ENCODE measurements at regions not wholly inside any gene's neighbourhood (a gene's known extent, or its start where the extent isn't known, plus 50 kb on each side); places are given as distances from the start of the nearest gene placed in this dataset.
"Not testable (repeated sequence)": the region's sequence is repeated elsewhere in the genome, so short reads cannot be mapped to it uniquely, and the experiment has no call there.

DNA sequence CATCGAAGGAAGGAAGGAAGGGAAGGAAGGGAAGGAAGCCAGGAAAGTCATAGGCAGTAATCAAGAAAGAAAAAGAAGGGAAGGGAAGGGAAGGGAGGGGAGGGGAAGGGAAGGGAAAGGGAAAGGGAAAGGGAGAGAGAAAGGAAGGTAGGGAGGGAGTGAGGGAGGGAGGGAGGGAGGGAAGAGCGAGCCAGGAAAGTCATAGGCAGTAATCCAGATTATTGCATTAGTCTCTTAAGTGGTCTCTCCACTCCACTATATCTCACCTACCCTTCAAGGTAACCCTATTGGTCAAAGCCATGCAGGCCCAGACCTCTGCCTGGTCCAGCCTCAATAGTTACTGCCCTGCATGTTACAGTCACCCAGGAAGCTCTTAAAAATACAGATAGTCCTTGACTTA lies 106.2 kb upstream of the RAP2B start:
- CTCF ChIA-PET, result no interaction called here
- no peak overlapping the region for H3K4me3 ChIP-seq (ENCODE audit: low read depth, low read length)
- TF ChIP-seq, protein P1, sequence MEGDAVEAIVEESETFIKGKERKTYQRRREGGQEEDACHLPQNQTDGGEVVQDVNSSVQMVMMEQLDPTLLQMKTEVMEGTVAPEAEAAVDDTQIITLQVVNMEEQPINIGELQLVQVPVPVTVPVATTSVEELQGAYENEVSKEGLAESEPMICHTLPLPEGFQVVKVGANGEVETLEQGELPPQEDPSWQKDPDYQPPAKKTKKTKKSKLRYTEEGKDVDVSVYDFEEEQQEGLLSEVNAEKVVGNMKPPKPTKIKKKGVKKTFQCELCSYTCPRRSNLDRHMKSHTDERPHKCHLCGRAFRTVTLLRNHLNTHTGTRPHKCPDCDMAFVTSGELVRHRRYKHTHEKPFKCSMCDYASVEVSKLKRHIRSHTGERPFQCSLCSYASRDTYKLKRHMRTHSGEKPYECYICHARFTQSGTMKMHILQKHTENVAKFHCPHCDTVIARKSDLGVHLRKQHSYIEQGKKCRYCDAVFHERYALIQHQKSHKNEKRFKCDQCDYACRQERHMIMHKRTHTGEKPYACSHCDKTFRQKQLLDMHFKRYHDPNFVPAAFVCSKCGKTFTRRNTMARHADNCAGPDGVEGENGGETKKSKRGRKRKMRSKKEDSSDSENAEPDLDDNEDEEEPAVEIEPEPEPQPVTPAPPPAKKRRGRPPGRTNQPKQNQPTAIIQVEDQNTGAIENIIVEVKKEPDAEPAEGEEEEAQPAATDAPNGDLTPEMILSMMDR (IDR thresholded peaks at IDR 0.05; ENCODE audit: low read depth, low read length), result no peak
- H3K27ac ChIP-seq (ENCODE audit: low read depth, low read length), result no peak overlapping the region
- DNase-seq (ENCODE audit: low read depth, low spot score), result no peak
- peaks cover 3% of the 10 kb centered on the region for H3K9me3 ChIP-seq (ENCODE audit: control insufficient read depth, insufficient read depth, low read length)
- H3K27me3 ChIP-seq (ENCODE audit: control insufficient read depth, insufficient read depth, low read length), result no peaks in the 10 kb centered on the region
- POLR2A ChIA-PET, result no interaction called here

DNA sequence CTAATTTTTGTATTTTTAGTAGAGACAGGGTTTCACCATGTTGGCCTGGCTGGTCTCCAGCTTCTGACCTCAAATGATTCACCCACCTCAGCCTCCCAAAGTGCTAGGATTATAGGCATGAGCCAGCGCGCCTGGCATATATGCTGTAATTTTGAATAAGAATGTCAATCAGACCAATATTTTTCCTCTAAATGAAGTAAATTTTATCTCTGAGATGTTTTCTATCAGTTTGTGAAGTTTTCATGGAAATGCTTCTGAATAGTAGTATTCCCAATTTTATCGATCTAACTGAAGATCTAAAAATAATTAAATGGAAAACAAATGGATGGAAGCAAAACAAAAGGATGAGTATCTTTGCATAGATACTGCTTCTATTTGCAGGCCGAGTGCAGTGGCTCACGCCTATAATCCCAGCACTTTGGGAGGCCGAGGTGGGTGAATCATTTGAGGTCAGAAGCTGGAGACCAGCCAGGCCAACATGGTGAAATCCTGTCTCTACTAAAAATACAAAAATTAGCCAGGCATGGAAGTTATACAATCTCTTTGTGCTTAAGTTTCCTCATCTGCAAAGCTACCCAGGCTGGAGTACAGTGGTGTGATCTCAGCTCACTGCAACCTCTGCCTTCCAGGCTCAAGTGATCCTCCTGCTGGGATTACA lies 103.9 kb upstream of the RAP2B start:
- H3K9me3 ChIP-seq (ENCODE audit: control insufficient read depth, insufficient read depth, low read length); H3K27me3 ChIP-seq (ENCODE audit: control insufficient read depth, insufficient read depth, low read length); DNase-seq (ENCODE audit: low read depth, low spot score); H3K4me3 ChIP-seq (ENCODE audit: low read depth, low read length): not testable (repeated sequence)
- CTCF ChIA-PET, result interaction anchor here (1.6 kb wide), 1 partner anchor 15 kb away, joined by 6 read pairs; no protein-coding TSS in a partner anchor
- POLR2A ChIA-PET, result interaction anchor here (0.7 kb wide), 1 partner anchor 103 kb away, joined by 3 read pairs; no protein-coding TSS in a partner anchor
- peak overlapping the region; percentile 80 for H3K27ac ChIP-seq (ENCODE audit: low read depth, low read length)

DNA sequence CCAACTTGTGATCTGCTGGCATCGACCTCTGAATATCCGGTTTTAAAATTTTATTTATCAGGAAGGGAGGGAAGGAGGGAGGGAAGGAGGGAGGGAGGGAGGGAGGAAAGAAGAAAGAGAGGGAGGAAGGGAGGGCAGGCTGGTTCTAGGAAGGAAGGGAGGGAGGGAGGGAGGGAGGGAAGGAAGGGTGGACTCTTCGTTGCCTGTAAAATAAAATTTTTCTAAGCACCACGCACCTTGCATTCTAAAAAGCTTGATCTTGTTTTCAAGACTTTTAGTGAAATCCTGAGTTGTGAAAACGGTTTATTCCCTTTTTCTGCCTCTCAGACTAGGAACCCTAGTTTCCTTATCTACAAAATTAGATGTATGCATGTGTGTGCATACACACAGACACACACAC lies 101.7 kb upstream of the RAP2B start:
- no peak for DNase-seq (ENCODE audit: low read depth, low spot score)
- Histone ChIP-seq H3K27me3 (ENCODE audit: control insufficient read depth, insufficient read depth, low read length) (no peaks in the 10 kb centered on the region), H3K9me3 (ENCODE audit: control insufficient read depth, insufficient read depth, low read length) (peaks cover 3% of the 10 kb centered on the region), H3K27ac (ENCODE audit: low read depth, low read length) (no peak overlapping the region), H3K4me3 (ENCODE audit: low read depth, low read length) (no peak overlapping the region)
- POLR2A ChIA-PET, result no interaction called here
- CTCF ChIA-PET, result interaction anchor here (0.7 kb wide), 1 partner anchor 9 kb away, joined by 7 read pairs; no protein-coding TSS in a partner anchor
- TF ChIP-seq, protein P1 (IDR thresholded peaks at IDR 0.05; ENCODE audit: low read depth, low read length), result no peak

DNA sequence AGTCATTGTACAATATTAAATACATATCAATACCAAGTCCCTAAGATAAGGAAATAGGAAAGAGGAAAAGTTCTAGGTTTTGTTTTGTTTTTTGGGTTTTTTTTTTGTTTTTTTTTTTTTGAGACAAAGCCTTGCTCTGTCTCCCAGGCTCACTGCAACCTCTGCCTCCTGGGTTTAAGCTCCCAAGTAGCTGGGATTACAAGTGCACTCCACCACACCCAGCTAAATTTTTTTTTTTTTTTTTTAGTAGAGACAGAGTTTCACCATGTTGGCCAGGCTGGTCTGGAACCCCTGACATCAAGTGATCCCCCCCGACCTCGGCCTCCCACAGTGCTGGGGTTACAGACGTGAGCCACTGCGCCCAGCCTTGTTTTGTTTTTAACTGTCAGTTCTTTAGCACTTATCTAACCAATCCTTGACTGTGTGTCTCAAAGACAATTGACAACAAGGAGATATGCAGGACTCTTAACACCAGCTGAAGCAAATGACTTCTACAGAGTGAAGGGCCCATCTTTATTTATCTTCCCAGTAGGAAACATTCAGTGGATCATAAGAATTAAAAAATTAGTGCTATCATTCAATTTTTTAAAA lies 100.0 kb upstream of the RAP2B start:
- Histone ChIP-seq H3K27me3 (ENCODE audit: control insufficient read depth, insufficient read depth, low read length) (no peaks in the 10 kb centered on the region), H3K27ac (ENCODE audit: low read depth, low read length) (no peak overlapping the region), H3K4me3 (ENCODE audit: low read depth, low read length) (no peak overlapping the region), H3K9me3 (ENCODE audit: control insufficient read depth, insufficient read depth, low read length) (peaks cover 4% of the 10 kb centered on the region)
- TF ChIP-seq, protein P1 (IDR thresholded peaks at IDR 0.05; ENCODE audit: low read depth, low read length), result no peak
- ChIA-PET POLR2A (interaction anchor here (1.5 kb wide), 1 partner anchor 99 kb away, joined by 5 read pairs; no protein-coding TSS in a partner anchor), CTCF (interaction anchor here (0.7 to 1.1 kb wide), 2 partner anchors 19 to 696 kb away, joined by 3 to 4 read pairs; no protein-coding TSS in a partner anchor)
- DNase-seq (ENCODE audit: low read depth, low spot score), result no peak

DNA sequence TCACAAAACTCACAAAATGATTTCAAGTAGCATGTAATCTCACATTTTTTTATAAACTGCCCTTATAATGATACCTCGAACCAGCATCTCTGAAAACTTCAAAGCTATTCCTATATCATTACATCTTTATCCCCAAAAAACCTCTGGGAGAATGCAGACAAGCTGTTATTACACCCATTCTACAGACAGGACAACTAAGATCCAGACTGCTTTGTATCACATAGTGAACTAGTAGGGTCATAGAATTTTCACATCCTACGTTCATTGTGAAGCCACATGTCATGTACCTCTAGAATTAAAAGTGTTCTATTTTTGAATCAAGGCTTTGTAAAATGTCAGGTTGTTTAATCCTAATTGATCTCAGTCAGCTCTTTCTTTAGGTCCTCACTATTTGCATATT lies 98.7 kb upstream of the RAP2B start:
- Histone ChIP-seq H3K9me3 (ENCODE audit: control insufficient read depth, insufficient read depth, low read length) (peaks cover 5% of the 10 kb centered on the region), H3K27me3 (ENCODE audit: control insufficient read depth, insufficient read depth, low read length) (no peaks in the 10 kb centered on the region), H3K27ac (ENCODE audit: low read depth, low read length) (no peak overlapping the region), H3K4me3 (ENCODE audit: low read depth, low read length) (no peak overlapping the region)
- DNase-seq (ENCODE audit: low read depth, low spot score), result no peak
- ChIA-PET CTCF (no interaction called here), POLR2A (no interaction called here)
- TF ChIP-seq, protein P1 (IDR thresholded peaks at IDR 0.05; ENCODE audit: low read depth, low read length), result no peak

Data from AG04450 (cell line).